ENCODE measurements at regions not wholly inside any gene's neighbourhood (a gene's known extent, or its start where the extent isn't known, plus 50 kb on each side); places are given as distances from the start of the nearest gene placed in this dataset.
"Not testable (repeated sequence)": the region's sequence is repeated elsewhere in the genome, so short reads cannot be mapped to it uniquely, and the experiment has no call there.

DNA sequence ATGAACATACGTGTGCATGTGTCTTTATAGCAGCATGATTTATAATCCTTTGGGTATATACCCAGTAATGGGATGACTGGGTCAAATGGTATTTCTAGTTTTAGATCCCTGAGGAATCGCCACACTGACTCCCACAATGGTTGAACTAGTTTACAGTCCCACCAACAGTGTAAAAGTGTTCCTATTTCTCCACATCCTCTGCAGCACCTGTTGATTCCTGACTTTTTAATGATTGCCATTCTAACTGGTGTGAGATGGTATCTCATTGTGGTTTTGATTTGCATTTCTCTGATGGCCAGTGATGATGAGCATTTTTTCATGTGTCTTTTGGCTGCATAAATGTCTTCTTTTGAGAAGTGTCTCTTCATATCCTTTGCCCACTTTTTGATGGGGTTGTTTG, 493.0 kb upstream of the PIK3R1 start:
- intact Hi-C loops (cut with micrococcal nuclease); H3K27ac ChIP-seq (ENCODE audit: low read depth, low read length); BruUV-seq (replicated peaks); H2AFZ ChIP-seq (ENCODE audit: low read depth, low read length, poor library complexity, severe bottlenecking); RAD21 ChIA-PET (ENCODE audit: low non-redundant PET in 1 of 2, low total read pairs in 2 of 2, uncharacterized antibody in 2 of 2, unreplicated experiment in 2 of 2); H3K36me3 ChIP-seq (ENCODE audit: control insufficient read depth in 1 of 2, insufficient read depth in 2 of 2, low read length in 2 of 2); POLR2A ChIA-PET; H3K9me2 ChIP-seq (ENCODE audit: insufficient read depth); H3K79me2 ChIP-seq (ENCODE audit: insufficient read depth, low read length); DNase-seq (ENCODE audit: low read depth, low spot score); H3K9me3 ChIP-seq (ENCODE audit: control insufficient read depth in 1 of 2, insufficient read depth in 1 of 2, low read depth in 1 of 2, low read length in 2 of 2); CTCF ChIA-PET; H4K20me1 ChIP-seq (ENCODE audit: insufficient read depth); H3K9ac ChIP-seq (ENCODE audit: low read length); H3K4me3 ChIP-seq (replicated peaks in 1 of 2; ENCODE audit: low read depth in 1 of 2, low read length in 2 of 2); ATAC-seq; H3K4me1 ChIP-seq (ENCODE audit: control insufficient read depth in 1 of 2, insufficient read depth in 2 of 2, low read length in 2 of 2); H3K4me2 ChIP-seq (ENCODE audit: low read length); H3K27me3 ChIP-seq (ENCODE audit: insufficient read depth, low read length): not testable (repeated sequence)

DNA sequence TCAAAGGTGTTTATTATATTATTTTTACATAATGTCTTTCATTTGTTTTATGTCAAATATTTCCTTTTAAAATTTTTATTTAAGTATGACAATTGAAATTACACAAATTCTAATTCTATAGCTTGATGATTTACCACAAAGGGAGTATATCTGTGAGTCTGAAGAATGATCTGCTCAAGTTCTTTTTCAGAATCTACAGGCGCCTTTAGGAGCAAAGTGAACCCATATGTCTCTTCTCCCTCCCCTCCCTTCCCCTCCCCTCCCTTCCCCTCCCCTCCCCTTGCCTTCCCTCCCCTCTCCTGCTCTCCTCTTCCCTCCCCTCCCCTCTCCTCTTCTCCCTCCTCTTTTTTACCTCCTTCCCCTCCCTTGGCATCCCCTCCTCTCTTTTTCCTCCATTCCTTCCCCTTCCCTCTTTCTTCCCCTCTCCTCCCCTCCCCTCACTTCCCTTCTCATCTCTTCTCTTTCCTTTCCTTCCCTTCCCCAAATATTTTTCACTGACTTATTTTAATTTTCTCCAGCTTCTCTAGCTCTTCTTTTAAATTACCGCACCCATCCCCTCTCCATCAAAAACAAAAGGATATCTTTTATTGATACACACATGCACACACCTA, 495.3 kb upstream of the PIK3R1 start:
- intact Hi-C loops (cut with micrococcal nuclease): no loop called here
- TF ChIP-seq, protein P1, sequence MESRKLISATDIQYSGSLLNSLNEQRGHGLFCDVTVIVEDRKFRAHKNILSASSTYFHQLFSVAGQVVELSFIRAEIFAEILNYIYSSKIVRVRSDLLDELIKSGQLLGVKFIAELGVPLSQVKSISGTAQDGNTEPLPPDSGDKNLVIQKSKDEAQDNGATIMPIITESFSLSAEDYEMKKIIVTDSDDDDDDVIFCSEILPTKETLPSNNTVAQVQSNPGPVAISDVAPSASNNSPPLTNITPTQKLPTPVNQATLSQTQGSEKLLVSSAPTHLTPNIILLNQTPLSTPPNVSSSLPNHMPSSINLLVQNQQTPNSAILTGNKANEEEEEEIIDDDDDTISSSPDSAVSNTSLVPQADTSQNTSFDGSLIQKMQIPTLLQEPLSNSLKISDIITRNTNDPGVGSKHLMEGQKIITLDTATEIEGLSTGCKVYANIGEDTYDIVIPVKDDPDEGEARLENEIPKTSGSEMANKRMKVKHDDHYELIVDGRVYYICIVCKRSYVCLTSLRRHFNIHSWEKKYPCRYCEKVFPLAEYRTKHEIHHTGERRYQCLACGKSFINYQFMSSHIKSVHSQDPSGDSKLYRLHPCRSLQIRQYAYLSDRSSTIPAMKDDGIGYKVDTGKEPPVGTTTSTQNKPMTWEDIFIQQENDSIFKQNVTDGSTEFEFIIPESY (IDR thresholded peaks at IDR 0.05; ENCODE audit: extremely low read depth, insufficient replicate concordance, low read length): no peak
- no peak for TF ChIP-seq JUND (IDR thresholded peaks at IDR 0.05)
- TF ChIP-seq, protein P2, sequence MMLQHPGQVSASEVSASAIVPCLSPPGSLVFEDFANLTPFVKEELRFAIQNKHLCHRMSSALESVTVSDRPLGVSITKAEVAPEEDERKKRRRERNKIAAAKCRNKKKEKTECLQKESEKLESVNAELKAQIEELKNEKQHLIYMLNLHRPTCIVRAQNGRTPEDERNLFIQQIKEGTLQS (IDR thresholded peaks at IDR 0.05): no peak
- H3K9ac ChIP-seq (ENCODE audit: low read length): no peak overlapping the region
- no TSS peak for BruUV-seq (replicated peaks)
- no peak overlapping the region for H3K4me2 ChIP-seq (ENCODE audit: low read length)
- H2AFZ ChIP-seq (ENCODE audit: low read depth, low read length, poor library complexity, severe bottlenecking): no peak overlapping the region
- H3K36me3 ChIP-seq (ENCODE audit: control insufficient read depth in 1 of 2, insufficient read depth in 2 of 2, low read length in 2 of 2): no peaks in the 10 kb centered on the region
- no peak for ATAC-seq
- no peak overlapping the region for H3K27ac ChIP-seq (ENCODE audit: low read depth, low read length)
- no peaks in the 10 kb centered on the region for H3K9me3 ChIP-seq (ENCODE audit: control insufficient read depth in 1 of 2, insufficient read depth in 1 of 2, low read depth in 1 of 2, low read length in 2 of 2)
- no peaks in the 10 kb centered on the region for H3K4me1 ChIP-seq (ENCODE audit: control insufficient read depth in 1 of 2, insufficient read depth in 2 of 2, low read length in 2 of 2)
- H3K4me3 ChIP-seq (replicated peaks in 1 of 2; ENCODE audit: low read depth in 1 of 2, low read length in 2 of 2): no peak overlapping the region
- no peaks in the 10 kb centered on the region for H3K79me2 ChIP-seq (ENCODE audit: insufficient read depth, low read length)
- POLR2A ChIA-PET: no interaction called here
- no peaks in the 10 kb centered on the region for H4K20me1 ChIP-seq (ENCODE audit: insufficient read depth)
- no peaks in the 10 kb centered on the region for H3K9me2 ChIP-seq (ENCODE audit: insufficient read depth)
- CTCF ChIA-PET: no interaction called here
- DNase-seq (ENCODE audit: low read depth, low spot score): no peak
- H3K27me3 ChIP-seq (ENCODE audit: insufficient read depth, low read length): no peaks in the 10 kb centered on the region
- RAD21 ChIA-PET (ENCODE audit: low non-redundant PET in 1 of 2, low total read pairs in 2 of 2, uncharacterized antibody in 2 of 2, unreplicated experiment in 2 of 2): no interaction called here
